ENCODE measurements at regions not wholly inside any gene's neighbourhood (a gene's known extent, or its start where the extent isn't known, plus 50 kb on each side); places are given as distances from the start of the nearest gene placed in this dataset.

DNA sequence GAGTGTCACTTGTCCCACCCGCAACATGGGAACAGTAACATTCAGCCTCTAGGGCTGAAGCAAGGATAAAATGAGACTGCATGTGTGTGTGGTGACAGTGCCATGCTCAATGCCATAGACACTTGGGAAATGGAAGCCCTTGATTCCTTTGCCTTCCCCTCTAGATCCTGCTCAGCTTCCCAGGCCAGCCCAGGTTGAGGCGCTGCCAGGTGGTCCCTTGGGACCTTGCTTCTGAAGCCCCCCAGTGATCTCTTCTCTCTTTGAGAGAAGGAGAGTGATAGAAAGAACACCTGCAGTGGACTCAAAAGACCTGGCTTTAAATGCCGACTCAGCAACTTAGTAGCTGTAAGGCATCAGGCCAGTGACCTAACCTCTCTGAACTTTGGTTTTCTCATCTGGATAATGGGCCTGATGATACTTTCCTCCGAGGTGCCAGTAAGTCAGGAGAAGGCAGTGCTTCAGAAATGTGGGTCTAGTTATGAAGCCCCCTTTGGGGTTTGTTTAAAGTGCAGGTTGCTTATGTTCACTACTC lies 144.5 kb downstream of the RPLP1 start:
- Histone ChIP-seq H3K9me3 (ENCODE audit: control insufficient read depth, insufficient read depth, low read depth, low read length) (no peaks in the 10 kb centered on the region), H3K4me3 (replicated peaks in 1 of 4; ENCODE audit: control extremely low read depth in 1 of 4, insufficient read depth in 1 of 4, low read depth in 3 of 4, low read length in 4 of 4) (no peak overlapping the region), H3K79me2 (ENCODE audit: control insufficient read depth, insufficient read depth, low read length) (no peaks in the 10 kb centered on the region), H3K9ac (ENCODE audit: insufficient read depth, low read length) (no peak overlapping the region), H3K36me3 (ENCODE audit: control insufficient read depth, insufficient read depth, low read length) (no peaks in the 10 kb centered on the region), H3K4me2 (ENCODE audit: extremely low read depth, insufficient read depth, low read length) (no peak overlapping the region), H2AFZ (ENCODE audit: low read length) (no peak overlapping the region), H4K20me1 (ENCODE audit: control insufficient read depth, extremely low read depth, insufficient read depth, low read length) (no peaks in the 10 kb centered on the region), H3K27me3 (ENCODE audit: control insufficient read depth, insufficient read depth, low read length) (peaks cover 11% of the 10 kb centered on the region), H3K27ac (ENCODE audit: insufficient read depth, low read length) (no peak overlapping the region), H3K4me1 (ENCODE audit: control insufficient read depth, extremely low read depth, insufficient read depth, low read length) (peaks cover 2% of the 10 kb centered on the region)
- no peak for DNase-seq (ENCODE audit: low read depth in 2 of 2)
- no peak for TF ChIP-seq EZH2 (IDR thresholded peaks at IDR 0.05; ENCODE audit: low read length, missing control alignments)
- TF ChIP-seq, protein P1, sequence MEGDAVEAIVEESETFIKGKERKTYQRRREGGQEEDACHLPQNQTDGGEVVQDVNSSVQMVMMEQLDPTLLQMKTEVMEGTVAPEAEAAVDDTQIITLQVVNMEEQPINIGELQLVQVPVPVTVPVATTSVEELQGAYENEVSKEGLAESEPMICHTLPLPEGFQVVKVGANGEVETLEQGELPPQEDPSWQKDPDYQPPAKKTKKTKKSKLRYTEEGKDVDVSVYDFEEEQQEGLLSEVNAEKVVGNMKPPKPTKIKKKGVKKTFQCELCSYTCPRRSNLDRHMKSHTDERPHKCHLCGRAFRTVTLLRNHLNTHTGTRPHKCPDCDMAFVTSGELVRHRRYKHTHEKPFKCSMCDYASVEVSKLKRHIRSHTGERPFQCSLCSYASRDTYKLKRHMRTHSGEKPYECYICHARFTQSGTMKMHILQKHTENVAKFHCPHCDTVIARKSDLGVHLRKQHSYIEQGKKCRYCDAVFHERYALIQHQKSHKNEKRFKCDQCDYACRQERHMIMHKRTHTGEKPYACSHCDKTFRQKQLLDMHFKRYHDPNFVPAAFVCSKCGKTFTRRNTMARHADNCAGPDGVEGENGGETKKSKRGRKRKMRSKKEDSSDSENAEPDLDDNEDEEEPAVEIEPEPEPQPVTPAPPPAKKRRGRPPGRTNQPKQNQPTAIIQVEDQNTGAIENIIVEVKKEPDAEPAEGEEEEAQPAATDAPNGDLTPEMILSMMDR (conservative IDR thresholded peaks at IDR 0.05 in 1 of 2, IDR thresholded peaks at IDR 0.05 in 1 of 2; ENCODE audit: low read depth in 1 of 2, low read length in 2 of 2): no peak

DNA sequence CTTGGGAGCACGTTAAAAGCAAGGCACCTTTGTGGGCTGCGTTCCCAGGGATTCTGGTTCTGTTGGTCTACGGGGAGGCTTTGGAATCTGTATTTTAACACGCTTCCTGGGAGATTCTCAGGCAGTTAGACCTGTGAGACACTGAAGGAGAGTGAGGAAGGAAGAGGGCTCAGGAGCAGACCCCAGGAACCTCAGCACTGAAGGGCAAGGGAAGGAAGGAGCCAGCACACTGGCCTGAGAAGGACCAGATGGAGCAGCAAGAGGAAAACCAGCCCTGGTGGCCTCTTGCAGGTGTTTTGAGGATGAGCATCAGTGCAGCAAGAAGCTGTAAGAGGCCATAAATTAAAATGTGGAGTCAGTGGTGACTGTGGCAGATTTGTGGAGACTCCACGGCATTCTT lies 146.7 kb downstream of the RPLP1 start:
- Histone ChIP-seq H3K9me3 (ENCODE audit: control insufficient read depth, insufficient read depth, low read depth, low read length) (no peaks in the 10 kb centered on the region), H3K4me1 (ENCODE audit: control insufficient read depth, extremely low read depth, insufficient read depth, low read length) (peaks cover 2% of the 10 kb centered on the region), H3K27ac (ENCODE audit: insufficient read depth, low read length) (no peak overlapping the region), H3K9ac (ENCODE audit: insufficient read depth, low read length) (no peak overlapping the region), H3K4me2 (ENCODE audit: extremely low read depth, insufficient read depth, low read length) (no peak overlapping the region), H4K20me1 (ENCODE audit: control insufficient read depth, extremely low read depth, insufficient read depth, low read length) (no peaks in the 10 kb centered on the region), H3K27me3 (ENCODE audit: control insufficient read depth, insufficient read depth, low read length) (peaks cover 11% of the 10 kb centered on the region), H3K36me3 (ENCODE audit: control insufficient read depth, insufficient read depth, low read length) (no peaks in the 10 kb centered on the region), H3K4me3 (replicated peaks in 1 of 4; ENCODE audit: control extremely low read depth in 1 of 4, insufficient read depth in 1 of 4, low read depth in 3 of 4, low read length in 4 of 4) (no peak overlapping the region), H3K79me2 (ENCODE audit: control insufficient read depth, insufficient read depth, low read length) (no peaks in the 10 kb centered on the region), H2AFZ (ENCODE audit: low read length) (no peak overlapping the region)
- TF ChIP-seq, protein P1 (conservative IDR thresholded peaks at IDR 0.05 in 1 of 2, IDR thresholded peaks at IDR 0.05 in 1 of 2; ENCODE audit: low read depth in 1 of 2, low read length in 2 of 2): no peak
- TF ChIP-seq EZH2 (IDR thresholded peaks at IDR 0.05; ENCODE audit: low read length, missing control alignments): no peak
- no peak for DNase-seq (ENCODE audit: low read depth in 2 of 2)

DNA sequence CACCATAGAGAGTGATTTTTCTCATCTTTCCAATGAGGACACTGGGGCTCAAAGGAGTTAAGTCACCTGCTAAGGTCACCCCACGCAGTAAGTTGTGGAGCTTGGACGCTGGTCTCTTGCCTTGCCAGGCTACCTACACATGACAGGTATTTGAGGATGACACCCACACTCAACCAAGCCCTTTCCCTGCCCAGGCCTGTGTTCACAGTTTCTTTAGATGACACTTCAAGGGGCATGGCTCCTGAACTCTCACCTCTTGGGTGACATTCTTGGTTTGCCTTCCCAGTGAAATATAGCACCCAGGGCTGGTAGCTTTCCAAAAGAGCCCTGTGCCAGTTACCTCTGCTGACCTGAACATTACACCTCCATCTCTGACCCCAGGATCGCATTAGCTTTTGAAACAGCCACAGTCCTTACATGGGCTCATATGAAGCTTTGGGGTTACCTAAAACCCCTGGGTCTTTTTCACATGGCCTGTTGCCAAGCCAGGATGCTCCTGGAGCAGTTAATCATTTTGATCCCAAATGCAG lies 148.0 kb downstream of the RPLP1 start:
- no peak for TF ChIP-seq EZH2 (IDR thresholded peaks at IDR 0.05; ENCODE audit: low read length, missing control alignments)
- TF ChIP-seq, protein P1 (conservative IDR thresholded peaks at IDR 0.05 in 1 of 2, IDR thresholded peaks at IDR 0.05 in 1 of 2; ENCODE audit: low read depth in 1 of 2, low read length in 2 of 2): no peak
- DNase-seq (ENCODE audit: low read depth in 2 of 2): no peak
- peaks cover 9% of the 10 kb centered on the region for H3K27me3 ChIP-seq (ENCODE audit: control insufficient read depth, insufficient read depth, low read length)

More for the DNA sequence above, 148.0 kb downstream of the RPLP1 start:
- no peaks in the 10 kb centered on the region for H4K20me1 ChIP-seq (ENCODE audit: control insufficient read depth, extremely low read depth, insufficient read depth, low read length)
- H3K79me2 ChIP-seq (ENCODE audit: control insufficient read depth, insufficient read depth, low read length): no peaks in the 10 kb centered on the region
- H3K4me3 ChIP-seq (replicated peaks in 1 of 4; ENCODE audit: control extremely low read depth in 1 of 4, insufficient read depth in 1 of 4, low read depth in 3 of 4, low read length in 4 of 4): no peak overlapping the region
- no peaks in the 10 kb centered on the region for H3K4me1 ChIP-seq (ENCODE audit: control insufficient read depth, extremely low read depth, insufficient read depth, low read length)
- H3K9me3 ChIP-seq (ENCODE audit: control insufficient read depth, insufficient read depth, low read depth, low read length): no peaks in the 10 kb centered on the region
- H3K27ac ChIP-seq (ENCODE audit: insufficient read depth, low read length): no peak overlapping the region
- no peaks in the 10 kb centered on the region for H3K36me3 ChIP-seq (ENCODE audit: control insufficient read depth, insufficient read depth, low read length)
- H3K9ac ChIP-seq (ENCODE audit: insufficient read depth, low read length): no peak overlapping the region
- no peak overlapping the region for H3K4me2 ChIP-seq (ENCODE audit: extremely low read depth, insufficient read depth, low read length)
- H2AFZ ChIP-seq (ENCODE audit: low read length): no peak overlapping the region
